ENCODE measurements at regions not wholly inside any gene's neighbourhood (a gene's known extent, or its start where the extent isn't known, plus 50 kb on each side); places are given as distances from the start of the nearest gene placed in this dataset.
A peak's percentile ranks its signal among the peaks of the same experiment; 100 is the strongest.

GRCh38 chr1:17958704-17959103 is 148.9 kb upstream of the IGSF21 start:
- H3K9ac ChIP-seq (ENCODE audit: extremely low read depth, low read length, poor library complexity, severe bottlenecking), result no peak overlapping the region
- no peak overlapping the region for H3K4me3 Mint-ChIP-seq
- 78% methylated on average over 1 of the region's 1 CpG; no CpG with 5 or more reads in 1 of the 2 experiments for WGBS, 2 experiments (ENCODE audit: insufficient coverage in 1 of 2, insufficient read length in 1 of 2)
- H3K4me1 ChIP-seq (ENCODE audit: control insufficient read depth, insufficient read depth, low read length), result no peaks in the 10 kb centered on the region
- H3K9me3 Mint-ChIP-seq, result peaks cover 6% of the 10 kb centered on the region
- H3K36me3 ChIP-seq (ENCODE audit: control insufficient read depth, insufficient read depth, low read length), result no peaks in the 10 kb centered on the region
- no peak overlapping the region for H3K4me3 ChIP-seq (ENCODE audit: low read length)
- no peaks in the 10 kb centered on the region for H3K36me3 Mint-ChIP-seq (ENCODE audit: low read depth)
- H3K4me1 Mint-ChIP-seq, result peaks cover 11% of the 10 kb centered on the region
- H3K27me3 ChIP-seq (ENCODE audit: control insufficient read depth, insufficient read depth, low read length, poor library complexity, severe bottlenecking), result peaks cover 6% of the 10 kb centered on the region
- no peak overlapping the region for H3K27ac ChIP-seq (ENCODE audit: low read depth, low read length)
- TF ChIP-seq CTCF (conservative IDR thresholded peaks at IDR 0.05), result no peak
- no peaks in the 10 kb centered on the region for H3K9me3 ChIP-seq (ENCODE audit: control insufficient read depth, low read length)
- H3K27ac Mint-ChIP-seq, result no peak overlapping the region
- H3K27me3 Mint-ChIP-seq (ENCODE audit: insufficient read depth), result peaks cover 20% of the 10 kb centered on the region
- DNase-seq, result peak; percentile 63

- Mint-ChIP-seq H3K9me3 (no peaks in the 10 kb centered on the region), H3K27me3 (ENCODE audit: insufficient read depth) (peaks cover 29% of the 10 kb centered on the region), H3K36me3 (ENCODE audit: low read depth) (no peaks in the 10 kb centered on the region), H3K4me3 (no peak overlapping the region), H3K27ac (no peak overlapping the region), H3K4me1 (peaks cover 7% of the 10 kb centered on the region)
- no peak for TF ChIP-seq CTCF (conservative IDR thresholded peaks at IDR 0.05)
- Histone ChIP-seq H3K27ac (ENCODE audit: low read depth, low read length) (no peak overlapping the region), H3K4me1 (ENCODE audit: control insufficient read depth, insufficient read depth, low read length) (no peaks in the 10 kb centered on the region), H3K27me3 (ENCODE audit: control insufficient read depth, insufficient read depth, low read length, poor library complexity, severe bottlenecking) (peaks cover 9% of the 10 kb centered on the region), H3K9me3 (ENCODE audit: control insufficient read depth, low read length) (no peaks in the 10 kb centered on the region), H3K9ac (ENCODE audit: extremely low read depth, low read length, poor library complexity, severe bottlenecking) (no peak overlapping the region), H3K4me3 (ENCODE audit: low read length) (no peak overlapping the region), H3K36me3 (ENCODE audit: control insufficient read depth, insufficient read depth, low read length) (no peaks in the 10 kb centered on the region)
- 89 to 91% methylated on average over 9 to 10 of the region's 10 CpGs for WGBS, 2 experiments (ENCODE audit: insufficient coverage in 1 of 2, insufficient read length in 1 of 2)
- DNase-seq, result no peak
These were observed 144.1 kb upstream of the IGSF21 start for GRCh38 chr1:17963513-17963912.

- WGBS, 2 experiments (ENCODE audit: insufficient coverage in 1 of 2, insufficient read length in 1 of 2), result 92 to 96% methylated on average over 3 to 5 of the region's 5 CpGs
- Histone ChIP-seq H3K9ac (ENCODE audit: extremely low read depth, low read length, poor library complexity, severe bottlenecking) (no peak overlapping the region), H3K27ac (ENCODE audit: low read depth, low read length) (no peak overlapping the region), H3K9me3 (ENCODE audit: control insufficient read depth, low read length) (no peaks in the 10 kb centered on the region), H3K4me1 (ENCODE audit: control insufficient read depth, insufficient read depth, low read length) (no peaks in the 10 kb centered on the region), H3K4me3 (ENCODE audit: low read length) (no peak overlapping the region), H3K36me3 (ENCODE audit: control insufficient read depth, insufficient read depth, low read length) (no peaks in the 10 kb centered on the region), H3K27me3 (ENCODE audit: control insufficient read depth, insufficient read depth, low read length, poor library complexity, severe bottlenecking) (peaks cover 9% of the 10 kb centered on the region)
- DNase-seq, result no peak
- no peak overlapping the region for H3K27ac Mint-ChIP-seq
- no peak overlapping the region for H3K4me3 Mint-ChIP-seq
- H3K36me3 Mint-ChIP-seq (ENCODE audit: low read depth), result no peaks in the 10 kb centered on the region
- H3K4me1 Mint-ChIP-seq, result no peaks in the 10 kb centered on the region
- no peak for TF ChIP-seq CTCF (conservative IDR thresholded peaks at IDR 0.05)
- H3K9me3 Mint-ChIP-seq, result no peaks in the 10 kb centered on the region
- peaks cover 29% of the 10 kb centered on the region for H3K27me3 Mint-ChIP-seq (ENCODE audit: insufficient read depth)
These were observed 142.0 kb upstream of the IGSF21 start for GRCh38 chr1:17965515-17966100.

Data from endodermal cell (in vitro differentiated cells).